Upper lobe of left lung (tissue), 6 donors: ENCODE measurements at regions not wholly inside any gene's neighbourhood (a gene's known extent, or its start where the extent isn't known, plus 50 kb on each side); places are given as distances from the start of the nearest gene placed in this dataset.

Source experiments
- ATAC-seq, 2 donors: fragments of 200-7000 bp; cut with Tn5 transposase; one replicate each; pipeline ENCODE4 v1.9.1; 2022; ENCODE audit warnings: mild to moderate bottlenecking in 2 of 2, moderate library complexity in 2 of 2; ENCODE audit not compliant: low FRiP score in 2 of 2
- DNase-seq, 2 donors: peaks; one replicate each; pipeline ENCODE4 v3.0.0-alpha.2; 2019 to 2020
- H3K27ac ChIP-seq, 4 donors: fragments of 200-600 bp; sonication (generic); one replicate each; pipeline ENCODE4 v1.5.1; 2016 to 2019
- H3K27me3 ChIP-seq, 4 donors: fragments of 200-600 bp; sonication (generic); one replicate each; pipeline ENCODE4 v1.5.1; 2017 to 2019
- H3K36me3 ChIP-seq, 4 donors: fragments of 200-600 bp; sonication (generic); one replicate each; pipeline ENCODE4 v1.5.1; 2016 to 2019
- H3K4me1 ChIP-seq, 4 donors: fragments of 200-600 bp; sonication (generic); one replicate each; pipeline ENCODE4 v1.5.1; 2018 to 2019
- H3K4me3 ChIP-seq, 4 donors: fragments of 200-600 bp; sonication (generic); one replicate each; pipeline ENCODE4 v1.5.1; 2017 to 2019; ENCODE audit warnings: mild to moderate bottlenecking in 2 of 4, moderate library complexity in 1 of 4
- H3K9me3 ChIP-seq, 4 donors: fragments of 200-600 bp; sonication (generic); one replicate each; pipeline ENCODE4 v1.5.1; 2018 to 2019
- CTCF ChIP-seq, 6 experiments: fragments of 450-650 bp in 4 of 6; fragments of 200-600 bp in 2 of 6; sonication (generic) in 2 of 6; IDR thresholded peaks; one replicate each; pipeline ENCODE4 v1.5.1; 2016 to 2019; ENCODE audit warnings: antibody characterized with exemption in 6 of 6
- EP300 ChIP-seq, 4 donors: sonication (generic); formaldehyde crosslinking; IDR thresholded peaks; one replicate each; pipeline ENCODE4 v1.5.1; 2017; ENCODE audit warnings: antibody characterized with exemption in 4 of 4, control low read depth in 2 of 4
- POLR2A ChIP-seq, 4 donors: fragments of 450-650 bp; IDR thresholded peaks; one replicate each; pipeline ENCODE4 v1.5.1; 2016 to 2017; ENCODE audit warnings: antibody characterized with exemption in 4 of 4, mild to moderate bottlenecking in 2 of 4
- POLR2AphosphoS5 ChIP-seq, 2 donors: sonication (generic); formaldehyde crosslinking; IDR thresholded peaks; one replicate each; pipeline ENCODE4 v1.5.1; 2017; ENCODE audit warnings: antibody characterized with exemption in 2 of 2
- WGBS, 2 donors: methylation state at CpG; one replicate each; pipeline ENCODE4 v1.1.5; 2017 to 2018; 5-methylcytosine and 5-hydroxymethylcytosine counted together
- donor health status: DM: no; HTN: no; CAD: no; lungs with moderate emphysema.
- donor health status: DM: no; HTN: yes; CAD: no; lungs with severe emphysema.

GRCh38 chr19:34595683-34596082 is 81.3 kb downstream of the SCGB2B2 start:
- no peak overlapping the region for H3K4me3 ChIP-seq
- H3K27me3 ChIP-seq: no peaks in the 10 kb centered on the region
- peaks cover 0 to 7% (median 0%) of the 10 kb centered on the region in 4 donors for H3K4me1 ChIP-seq
- TF ChIP-seq EP300 (IDR thresholded peaks at IDR 0.05) (no peak), POLR2A (IDR thresholded peaks at IDR 0.05) (no peak), CTCF (IDR thresholded peaks at IDR 0.05) (no peak), POLR2AphosphoS5 (IDR thresholded peaks at IDR 0.05) (no peak)
- WGBS, 2 donors: 68 to 89% methylated on average over 6 to 10 of the region's 10 CpGs
- no peak for ATAC-seq
- no peaks in the 10 kb centered on the region for H3K36me3 ChIP-seq
- H3K27ac ChIP-seq: no peak overlapping the region
- H3K9me3 ChIP-seq: no peaks in the 10 kb centered on the region
- no peak for DNase-seq

- 88 to 89% methylated on average over 3 of the region's 3 CpGs for WGBS, 2 donors
- ATAC-seq: no peak
- H3K4me3 ChIP-seq: no peak overlapping the region
These were observed 86.7 kb downstream of the SCGB2B2 start for GRCh38 chr19:34590228-34590627.

GRCh38 chr19:34589730-34590129 is 87.2 kb downstream of the SCGB2B2 start:
- WGBS, 2 donors: 91 to 92% methylated on average over 2 of the region's 2 CpGs
- no peak for ATAC-seq

More at GRCh38 chr19:34590228-34590627, 86.7 kb downstream of the SCGB2B2 start:
- Histone ChIP-seq H3K9me3 (no peaks in the 10 kb centered on the region), H3K27ac (no peak overlapping the region), H3K4me1 (peaks cover 0 to 7% (median 0%) of the 10 kb centered on the region in 4 donors), H3K36me3 (no peaks in the 10 kb centered on the region), H3K27me3 (no peaks in the 10 kb centered on the region)
- no peak for DNase-seq
- TF ChIP-seq POLR2A (IDR thresholded peaks at IDR 0.05) (no peak), CTCF (IDR thresholded peaks at IDR 0.05) (no peak), POLR2AphosphoS5 (IDR thresholded peaks at IDR 0.05) (no peak), EP300 (IDR thresholded peaks at IDR 0.05) (no peak)

GRCh38 chr19:34588846-34589245 is 88.1 kb downstream of the SCGB2B2 start:
- DNase-seq (no peak), ATAC-seq (no peak)
- Histone ChIP-seq H3K4me3 (no peak overlapping the region), H3K4me1 (no peaks in the 10 kb centered on the region), H3K27me3 (no peaks in the 10 kb centered on the region), H3K36me3 (no peaks in the 10 kb centered on the region), H3K9me3 (no peaks in the 10 kb centered on the region), H3K27ac (no peak overlapping the region)
- TF ChIP-seq POLR2A (IDR thresholded peaks at IDR 0.05): no peak
- no peak for TF ChIP-seq CTCF (IDR thresholded peaks at IDR 0.05)
- no peak for TF ChIP-seq POLR2AphosphoS5 (IDR thresholded peaks at IDR 0.05)
- no peak for TF ChIP-seq EP300 (IDR thresholded peaks at IDR 0.05)
- 90 to 100% methylated on average over 2 of the region's 2 CpGs for WGBS, 2 donors

More at GRCh38 chr19:34589730-34590129, 87.2 kb downstream of the SCGB2B2 start:
- H3K27me3 ChIP-seq: no peaks in the 10 kb centered on the region
- no peak overlapping the region for H3K27ac ChIP-seq
- TF ChIP-seq EP300 (IDR thresholded peaks at IDR 0.05): no peak
- no peak for TF ChIP-seq POLR2AphosphoS5 (IDR thresholded peaks at IDR 0.05)
- no peaks in the 10 kb centered on the region for H3K36me3 ChIP-seq
- H3K4me1 ChIP-seq: peaks cover 0 to 2% (median 0%) of the 10 kb centered on the region in 4 donors
- no peaks in the 10 kb centered on the region for H3K9me3 ChIP-seq
- no peak overlapping the region for H3K4me3 ChIP-seq
- DNase-seq: no peak

- Histone ChIP-seq H3K36me3 (no peaks in the 10 kb centered on the region), H3K27me3 (no peaks in the 10 kb centered on the region), H3K9me3 (no peaks in the 10 kb centered on the region), H3K4me3 (no peak overlapping the region), H3K4me1 (no peaks in the 10 kb centered on the region), H3K27ac (no peak overlapping the region)
- 64 to 80% methylated on average over 8 of the region's 8 CpGs for WGBS, 2 donors
- no peak for ATAC-seq
- DNase-seq: peak in 1 of 2 donors; percentile 44
- no peak for TF ChIP-seq POLR2AphosphoS5 (IDR thresholded peaks at IDR 0.05)
- TF ChIP-seq CTCF (IDR thresholded peaks at IDR 0.05): no peak
- no peak for TF ChIP-seq POLR2A (IDR thresholded peaks at IDR 0.05)
- no peak for TF ChIP-seq EP300 (IDR thresholded peaks at IDR 0.05)
These were observed 88.7 kb downstream of the SCGB2B2 start for GRCh38 chr19:34588249-34588648.
